IPS-11a (cell line): ENCODE measurements at regions not wholly inside any gene's neighbourhood (a gene's known extent, or its start where the extent isn't known, plus 50 kb on each side); places are given as distances from the start of the nearest gene placed in this dataset.

Source experiments
- H3K4me3 ChIP-seq: one replicate; pipeline ENCODE4 v1.5.1; 2013; ENCODE audit warnings: low read depth, low read length, control low read depth

- no peak overlapping the region for H3K4me3 ChIP-seq
Observed at GRCh38 chr14:100673085-100673806, 53.4 kb upstream of the DLK1 start.

GRCh38 chr14:100673807-100674154 is 52.9 kb upstream of the DLK1 start:
- H3K4me3 ChIP-seq, result no peak overlapping the region

DNA sequence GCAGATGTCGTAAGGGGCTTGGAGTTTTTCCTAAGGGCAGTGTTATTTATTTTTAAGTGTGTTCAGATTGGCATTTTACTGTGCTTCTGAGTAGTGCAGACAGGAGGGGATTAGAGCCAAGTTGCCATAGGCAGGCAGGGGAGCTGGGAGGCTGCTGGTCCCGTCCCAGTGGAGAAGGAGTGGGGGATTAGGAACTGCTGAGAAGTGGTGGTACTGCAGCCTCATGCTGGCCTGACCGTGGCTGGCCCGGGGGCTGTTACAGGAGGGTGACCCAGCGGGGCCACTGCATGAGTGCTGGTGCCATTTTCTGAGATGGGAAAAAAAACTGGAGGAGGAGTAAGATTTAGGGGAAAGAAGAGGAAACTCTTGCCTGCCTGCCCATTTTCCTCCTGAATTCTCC is 52.3 kb upstream of the DLK1 start:
- no peak overlapping the region for H3K4me3 ChIP-seq

DNA sequence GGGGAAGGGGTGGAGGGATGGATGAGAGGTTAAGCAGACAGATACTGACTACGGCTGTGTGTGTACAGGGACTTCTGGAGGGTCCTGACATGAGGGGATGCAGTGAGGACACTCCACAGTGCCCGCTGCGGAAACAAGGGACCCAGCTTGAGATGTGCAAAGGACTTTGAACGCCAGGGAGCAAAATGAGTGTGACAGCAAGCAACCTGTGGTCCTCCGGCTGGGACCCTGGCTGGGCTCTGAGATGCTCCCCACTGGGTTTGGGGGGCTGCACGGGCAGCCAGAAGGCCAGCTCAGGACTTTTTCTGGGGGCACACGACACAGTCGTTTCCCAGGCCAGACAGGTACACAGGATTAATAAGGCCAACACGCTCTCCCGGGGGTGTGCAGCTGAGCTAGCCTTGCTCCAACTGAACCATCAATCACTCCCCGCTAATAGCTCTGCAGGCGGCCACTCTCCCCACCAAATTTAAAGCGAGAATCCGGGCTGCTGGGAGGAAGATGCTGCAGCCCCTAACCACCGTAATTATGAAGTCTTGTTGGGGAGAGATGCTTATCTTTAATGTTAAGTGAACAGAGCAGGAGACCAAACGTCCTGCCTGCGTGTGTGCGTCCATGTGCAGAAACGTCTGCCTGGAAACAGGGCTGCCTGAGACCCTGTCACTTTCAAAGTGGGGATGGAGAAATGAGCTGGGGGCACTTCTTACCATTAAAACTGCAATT is 51.6 kb upstream of the DLK1 start:
- H3K4me3 ChIP-seq, result no peak overlapping the region

DNA sequence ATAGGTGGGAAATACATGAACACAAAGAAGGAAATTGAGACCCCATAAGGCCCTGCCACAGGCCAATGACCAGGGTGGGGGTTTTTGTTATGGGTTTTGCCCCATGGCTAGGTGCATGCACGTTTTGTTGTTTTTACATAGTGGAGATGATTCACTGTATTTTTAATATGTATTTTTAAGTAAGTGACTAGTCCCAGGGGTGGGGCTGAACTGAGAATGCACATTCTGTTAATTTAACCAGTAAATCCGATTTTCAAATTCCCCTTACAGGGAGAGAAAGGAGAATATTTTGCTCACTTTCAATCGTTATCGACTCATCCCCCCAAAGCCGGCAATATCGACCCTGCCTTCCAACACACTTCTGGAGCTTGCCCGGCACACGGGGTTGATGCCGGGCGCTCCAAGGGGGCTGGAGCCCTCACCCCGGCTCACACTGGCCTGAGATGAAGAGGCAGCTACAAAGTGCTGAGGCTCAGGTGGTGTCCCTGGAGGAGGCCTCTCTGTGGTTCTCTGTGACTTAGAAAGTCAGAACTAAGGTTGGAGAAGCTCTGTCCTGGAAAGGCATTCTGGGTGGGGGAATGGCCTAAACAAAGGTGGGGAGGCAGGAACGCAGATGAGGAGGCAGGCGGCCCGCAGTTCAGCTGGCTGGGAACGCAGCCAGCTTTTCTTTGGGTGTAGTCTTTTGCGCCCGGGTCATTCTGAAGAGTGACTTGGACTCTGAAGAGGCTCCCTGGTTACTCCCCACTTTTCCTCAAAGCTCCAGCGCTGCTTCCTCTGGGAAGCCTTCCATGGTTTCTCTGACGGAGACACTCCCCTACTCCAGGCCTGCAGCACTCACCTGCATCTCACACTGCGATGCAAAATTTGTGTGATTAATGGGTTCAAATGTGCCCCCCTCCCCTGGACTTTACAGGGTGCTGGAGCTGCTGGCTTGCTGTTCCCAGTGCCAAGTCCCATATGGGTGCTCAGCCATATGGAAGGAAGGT is 50.7 kb upstream of the DLK1 start:
- no peak overlapping the region for H3K4me3 ChIP-seq
